Fibroblast of upper back skin (primary cell): ENCODE measurements at regions not wholly inside any gene's neighbourhood (a gene's known extent, or its start where the extent isn't known, plus 50 kb on each side); places are given as distances from the start of the nearest gene placed in this dataset.

Experiments used
- DNase-seq: peaks from one replicate; pipeline ENCODE4 v3.0.0-alpha.2; 2013

GRCh38 chrX:150165776-150166610 lies 197.1 kb upstream of the MAMLD1 start:
- DNase-seq: no peak

GRCh38 chrX:150167482-150168324 lies 195.4 kb upstream of the MAMLD1 start:
- no peak for DNase-seq

- DNase-seq: no peak
Measured at GRCh38 chrX:150182161-150182560, 181.0 kb upstream of the MAMLD1 start.

DNA sequence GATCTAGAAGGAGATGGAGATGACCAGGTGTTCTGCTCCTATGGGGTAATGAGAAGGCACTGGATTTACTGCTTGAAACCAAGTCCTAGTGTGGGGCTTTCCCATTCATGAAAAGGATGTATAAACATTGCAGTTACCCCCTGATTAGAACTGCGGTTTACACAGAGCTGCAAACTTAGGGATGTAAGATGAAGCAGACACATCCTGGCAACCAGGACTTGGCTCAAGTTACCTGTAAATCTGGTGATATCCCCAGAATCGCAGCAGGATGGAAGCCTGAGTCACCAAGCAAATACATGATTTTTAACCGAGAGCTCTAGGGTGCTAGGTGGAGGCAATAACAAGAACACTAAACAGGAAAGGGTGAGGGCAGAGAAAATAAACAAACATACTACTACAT lies 178.6 kb upstream of the MAMLD1 start:
- no peak for DNase-seq

DNA sequence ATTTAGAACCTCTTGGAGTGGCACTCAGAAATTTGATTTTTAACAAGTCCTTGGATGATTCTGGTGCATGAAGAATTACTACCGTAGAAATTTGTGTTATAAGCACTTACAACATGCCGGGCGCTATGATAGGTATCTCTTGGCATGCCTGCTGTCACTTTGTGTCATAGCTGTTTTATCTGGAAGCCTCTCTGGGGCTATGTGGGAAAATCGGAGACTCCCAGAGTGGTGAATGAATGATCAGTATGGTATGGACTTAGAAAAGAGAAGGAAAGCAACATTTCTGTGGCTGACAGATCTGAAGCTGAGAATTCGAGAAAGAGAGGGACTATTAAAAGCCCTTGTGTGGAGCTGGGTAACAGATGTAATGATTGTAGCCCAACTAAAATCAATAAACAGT lies 177.4 kb upstream of the MAMLD1 start:
- DNase-seq: no peak

GRCh38 chrX:150192816-150193215 lies 170.3 kb upstream of the MAMLD1 start:
- DNase-seq: no peak

GRCh38 chrX:150196285-150196684 lies 166.8 kb upstream of the MAMLD1 start:
- DNase-seq: no peak

DNA sequence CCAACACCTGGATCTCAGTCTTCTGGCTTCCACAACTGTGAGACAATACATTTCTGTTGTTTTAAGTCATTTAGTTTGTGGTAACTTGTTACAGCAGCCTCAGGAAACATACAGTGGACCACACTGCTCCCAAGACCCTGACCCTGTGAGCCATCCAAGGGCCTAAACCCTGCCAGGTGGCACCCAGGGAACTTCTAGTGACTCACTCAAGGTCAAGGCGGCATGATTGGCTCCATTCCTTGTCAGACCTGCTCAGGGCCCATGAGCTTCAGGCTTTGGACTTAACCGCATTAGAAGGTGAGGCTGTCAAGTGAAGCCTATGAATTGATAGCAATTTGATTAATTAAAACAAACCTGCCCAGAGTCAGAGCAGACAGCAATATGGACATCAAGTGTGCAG lies 165.7 kb upstream of the MAMLD1 start:
- DNase-seq: no peak

GRCh38 chrX:150198776-150199175 lies 164.3 kb upstream of the MAMLD1 start:
- DNase-seq: no peak

DNA sequence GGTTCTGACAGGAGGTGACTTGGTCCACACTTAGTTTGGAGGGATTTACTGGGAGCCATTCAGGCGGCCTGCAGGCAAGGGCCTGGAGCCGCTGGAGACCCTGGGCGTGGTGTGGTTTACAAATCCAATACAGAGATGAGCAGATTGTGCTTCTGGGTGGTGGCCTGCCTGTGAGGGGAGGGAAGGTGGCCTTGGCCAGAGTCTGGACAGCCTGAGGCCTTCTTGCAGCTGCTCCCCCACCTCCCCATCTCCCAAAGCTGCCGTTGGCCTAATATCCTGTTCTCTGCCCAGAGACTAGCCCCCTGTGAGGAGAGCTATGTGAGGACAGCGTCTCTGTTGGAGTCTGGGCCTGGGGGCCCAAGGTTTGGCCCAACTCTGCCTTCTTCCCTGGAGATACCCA lies 163.9 kb upstream of the MAMLD1 start:
- no peak for DNase-seq

DNA sequence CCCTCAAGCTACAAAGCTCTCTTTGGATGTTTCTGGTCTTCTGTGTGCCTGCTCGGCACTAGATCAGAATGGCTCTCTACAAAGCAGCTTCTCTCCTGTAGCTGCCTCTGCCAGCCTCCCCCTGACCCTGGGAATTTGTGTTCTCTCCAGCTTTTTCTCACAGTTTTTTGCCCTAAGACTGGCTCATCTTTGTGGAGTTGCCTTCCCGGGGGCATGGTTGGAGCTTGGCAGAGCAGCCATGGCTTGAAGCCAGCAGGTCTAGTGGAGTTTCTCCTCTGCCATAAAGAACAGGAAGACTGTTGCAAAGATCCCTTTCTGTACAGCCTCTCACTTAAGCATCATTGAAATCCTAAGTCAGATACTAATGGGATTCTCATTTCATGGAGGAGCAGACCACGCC lies 163.3 kb upstream of the MAMLD1 start:
- DNase-seq: no peak

DNA sequence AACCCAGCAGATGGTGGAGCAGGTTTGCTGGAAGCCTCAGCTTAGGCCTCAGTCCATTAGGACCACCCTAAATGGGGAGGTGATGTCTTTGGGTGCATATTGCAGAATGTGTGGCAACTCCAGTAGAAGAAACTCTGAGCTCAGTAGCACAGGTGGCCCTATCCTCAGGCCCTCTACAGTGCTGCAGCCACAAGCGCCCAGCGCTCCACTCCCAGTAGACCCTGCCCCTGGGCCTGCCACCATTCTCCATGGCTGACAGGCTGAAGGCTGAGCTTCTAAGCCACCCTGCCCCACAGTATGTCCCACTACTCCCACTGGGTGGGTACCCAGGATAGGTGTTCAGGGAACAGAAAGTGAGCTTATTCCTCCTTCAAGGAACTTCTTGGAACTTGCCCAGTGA lies 162.8 kb upstream of the MAMLD1 start:
- DNase-seq: no peak

DNA sequence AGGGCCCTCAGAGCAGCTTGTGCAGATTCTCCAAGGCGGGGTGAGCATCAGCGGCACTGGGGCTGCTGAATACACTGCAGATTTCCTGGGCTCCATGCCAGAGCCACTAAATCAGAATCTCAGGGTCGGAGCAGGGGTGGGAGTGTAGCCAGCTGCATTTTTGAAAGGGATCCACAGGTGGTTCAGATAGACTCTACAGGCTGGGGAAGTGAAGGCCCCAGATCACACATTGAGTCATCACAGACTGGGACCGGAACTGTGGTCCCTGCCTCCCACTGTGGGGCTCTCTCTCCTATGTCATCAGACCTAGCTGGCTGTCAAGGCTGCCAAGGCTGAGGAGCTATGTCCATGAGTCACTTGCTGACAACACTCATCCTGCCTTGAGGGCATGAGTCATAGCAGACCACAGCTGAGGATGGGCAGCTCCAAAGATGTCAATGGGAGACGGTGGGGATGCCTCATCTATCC lies 162.3 kb upstream of the MAMLD1 start:
- DNase-seq: peak; percentile 98

DNA sequence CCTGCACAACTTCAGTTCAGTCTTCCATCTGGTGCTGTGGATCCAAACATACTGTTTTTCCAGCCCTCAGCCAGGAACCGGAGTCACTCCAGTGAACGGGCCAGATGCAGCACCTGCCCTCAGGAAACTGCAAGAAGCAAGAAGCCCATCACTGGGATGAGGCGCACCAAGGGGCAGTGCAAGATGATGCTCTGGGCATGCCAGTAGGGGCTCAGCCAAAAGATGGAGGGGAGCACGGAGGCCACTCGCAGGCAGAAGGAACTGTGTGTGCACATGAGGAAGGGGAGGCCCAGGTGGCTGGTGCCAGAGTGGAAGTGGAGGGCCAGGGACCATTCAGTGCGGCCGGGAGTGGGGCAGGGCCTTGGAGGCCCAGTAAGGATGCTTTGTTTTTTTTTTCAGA lies 161.7 kb upstream of the MAMLD1 start:
- no peak for DNase-seq

DNA sequence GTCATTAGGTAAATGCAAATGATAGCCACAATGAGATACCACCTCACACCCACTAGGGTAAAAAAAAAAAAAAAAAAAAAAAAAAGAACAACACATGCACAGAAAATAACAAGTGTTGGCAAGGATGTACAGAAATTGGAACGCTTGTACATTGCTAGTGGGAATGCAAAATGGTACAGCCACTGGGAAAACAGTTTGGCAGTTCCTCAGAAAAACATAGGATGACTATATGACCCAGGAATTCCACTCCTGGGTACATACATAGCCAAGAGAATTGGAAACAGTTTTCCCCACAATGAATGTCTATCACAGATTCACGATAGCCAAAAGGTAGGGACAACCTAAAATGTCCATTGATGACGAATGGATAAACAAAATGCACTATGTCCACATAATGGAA lies 161.3 kb upstream of the MAMLD1 start:
- peak; percentile 43 for DNase-seq

- peak; percentile 41 for DNase-seq
Measured at GRCh38 chrX:150202641-150203247, 160.4 kb upstream of the MAMLD1 start.

- no peak for DNase-seq
Measured at GRCh38 chrX:150203248-150203645, 159.9 kb upstream of the MAMLD1 start.

DNA sequence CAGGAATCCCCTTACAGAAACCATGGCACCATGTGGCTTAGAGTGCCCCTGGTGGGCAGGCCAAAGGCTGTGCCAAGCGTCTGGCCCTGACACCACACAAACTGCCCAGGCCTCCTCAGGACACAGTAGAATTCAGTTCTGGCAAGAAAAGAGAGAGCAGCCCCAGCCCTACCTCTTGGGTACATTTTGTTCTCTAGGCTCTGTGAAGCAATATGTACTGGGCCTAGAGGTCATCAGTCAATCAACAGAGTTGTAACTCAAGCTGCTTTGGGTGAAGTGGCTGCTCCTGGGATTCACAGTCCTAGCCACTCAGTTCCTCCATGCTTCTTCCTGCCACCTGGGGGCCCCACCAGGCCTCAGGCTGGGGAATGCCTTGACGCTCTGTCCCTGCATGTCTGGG lies 158.1 kb upstream of the MAMLD1 start:
- DNase-seq: no peak

- no peak for DNase-seq
Measured at GRCh38 chrX:150207733-150208132, 155.4 kb upstream of the MAMLD1 start.

DNA sequence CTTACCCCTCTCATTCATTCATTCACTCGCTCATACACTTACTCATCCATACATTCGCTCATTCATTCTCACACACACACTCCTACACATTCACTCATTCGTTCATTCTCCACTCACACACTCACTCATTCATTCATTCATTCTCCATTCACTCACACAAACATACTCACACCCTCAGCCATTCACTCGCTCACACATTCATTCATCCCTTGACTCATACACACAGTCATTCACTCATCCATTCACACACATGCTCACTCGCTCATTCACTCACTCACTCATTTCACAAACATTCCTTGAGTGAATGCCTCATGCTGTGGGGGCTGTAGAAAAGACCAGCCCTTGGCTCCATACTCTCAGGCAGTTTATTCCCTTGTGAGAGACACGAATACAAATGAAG lies 151.1 kb upstream of the MAMLD1 start:
- peak; percentile 66 for DNase-seq

GRCh38 chrX:150212672-150213480 lies 150.2 kb upstream of the MAMLD1 start:
- DNase-seq: peak; percentile 65

- DNase-seq: no peak
Measured at GRCh38 chrX:150213481-150214030, 149.6 kb upstream of the MAMLD1 start.
